ENCODE measurements at regions not wholly inside any gene's neighbourhood (a gene's known extent, or its start where the extent isn't known, plus 50 kb on each side); places are given as distances from the start of the nearest gene placed in this dataset.

- ATAC-seq (no peak), DNase-seq (no peak)
- H3K27me3 ChIP-seq = peaks cover 0 to under 1% (median 0%) of the 10 kb centered on the region in 9 donors
- no peaks in the 10 kb centered on the region for H3K9me3 ChIP-seq
- no peak for TF ChIP-seq POLR2A (IDR thresholded peaks at IDR 0.05)
- no peak for TF ChIP-seq CTCF (IDR thresholded peaks at IDR 0.05)
- no peak overlapping the region for H3K27ac ChIP-seq
- H3K4me3 ChIP-seq = no peak overlapping the region
- H3K4me1 ChIP-seq = no peaks in the 10 kb centered on the region
- WGBS, 4 donors = 93 to 100% (median 97%) methylated on average over 1 of the region's 1 CpG
- H3K36me3 ChIP-seq = no peaks in the 10 kb centered on the region
- intact Hi-C loops (cut with DNase I) = no loop called here
Measured at GRCh38 chr6:82840571-82840970, 225.1 kb downstream of the UBE3D start.

- DNase-seq (no peak), ATAC-seq (no peak)
- no peaks in the 10 kb centered on the region for H3K4me1 ChIP-seq
- no peak for TF ChIP-seq CTCF (IDR thresholded peaks at IDR 0.05)
- no peak for TF ChIP-seq POLR2A (IDR thresholded peaks at IDR 0.05)
- H3K4me3 ChIP-seq = no peak overlapping the region
- no peaks in the 10 kb centered on the region for H3K27me3 ChIP-seq
- 93 to 100% (median 96%) methylated on average over 2 of the region's 2 CpGs for WGBS, 4 donors
- no peaks in the 10 kb centered on the region for H3K36me3 ChIP-seq
- H3K27ac ChIP-seq = no peak overlapping the region
- H3K9me3 ChIP-seq = no peaks in the 10 kb centered on the region
- intact Hi-C loops (cut with DNase I) = no loop called here
Measured at GRCh38 chr6:82841309-82841708, 224.3 kb downstream of the UBE3D start.
